GM21423 (cell line): ENCODE measurements at regions not wholly inside any gene's neighbourhood (a gene's known extent, or its start where the extent isn't known, plus 50 kb on each side); places are given as distances from the start of the nearest gene placed in this dataset.
"Not testable (repeated sequence)": the region's sequence is repeated elsewhere in the genome, so short reads cannot be mapped to it uniquely, and the experiment has no call there.

ENCODE experiments used
- ATAC-seq: cut with Tn5 transposase; IDR thresholded peaks from one replicate; pipeline ENCODE4 v1.9.1; 2021; ENCODE audit warnings: mild to moderate bottlenecking, moderate library complexity; ENCODE audit not compliant: unreplicated experiment

- no peak for ATAC-seq
These were observed 84.8 kb upstream of the ZNF217 start for GRCh38 chr20:53678315-53678989.

- no peak for ATAC-seq
These were observed 84.0 kb upstream of the ZNF217 start for GRCh38 chr20:53677447-53678314.

- no peak for ATAC-seq
These were observed 83.3 kb upstream of the ZNF217 start for GRCh38 chr20:53676987-53677386.

DNA sequence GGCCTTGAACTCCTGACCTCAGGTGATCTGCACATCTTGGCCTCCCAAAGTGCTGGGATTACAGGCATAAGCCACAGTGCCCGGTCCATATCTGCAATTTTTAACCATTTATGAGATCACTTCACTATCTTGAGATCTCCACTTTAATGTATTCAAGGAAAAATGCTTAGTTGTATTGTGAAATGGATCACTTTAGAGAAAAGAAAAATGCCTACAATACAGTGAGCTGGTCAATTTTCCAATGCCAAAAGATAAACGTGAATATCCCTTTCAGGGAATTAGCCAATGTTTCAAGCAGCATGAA, 82.8 kb upstream of the ZNF217 start:
- no peak for ATAC-seq

- no peak for ATAC-seq
These were observed 79.0 kb upstream of the ZNF217 start for GRCh38 chr20:53672484-53673129.

- ATAC-seq = no peak
These were observed 77.7 kb upstream of the ZNF217 start for GRCh38 chr20:53671370-53671769.

DNA sequence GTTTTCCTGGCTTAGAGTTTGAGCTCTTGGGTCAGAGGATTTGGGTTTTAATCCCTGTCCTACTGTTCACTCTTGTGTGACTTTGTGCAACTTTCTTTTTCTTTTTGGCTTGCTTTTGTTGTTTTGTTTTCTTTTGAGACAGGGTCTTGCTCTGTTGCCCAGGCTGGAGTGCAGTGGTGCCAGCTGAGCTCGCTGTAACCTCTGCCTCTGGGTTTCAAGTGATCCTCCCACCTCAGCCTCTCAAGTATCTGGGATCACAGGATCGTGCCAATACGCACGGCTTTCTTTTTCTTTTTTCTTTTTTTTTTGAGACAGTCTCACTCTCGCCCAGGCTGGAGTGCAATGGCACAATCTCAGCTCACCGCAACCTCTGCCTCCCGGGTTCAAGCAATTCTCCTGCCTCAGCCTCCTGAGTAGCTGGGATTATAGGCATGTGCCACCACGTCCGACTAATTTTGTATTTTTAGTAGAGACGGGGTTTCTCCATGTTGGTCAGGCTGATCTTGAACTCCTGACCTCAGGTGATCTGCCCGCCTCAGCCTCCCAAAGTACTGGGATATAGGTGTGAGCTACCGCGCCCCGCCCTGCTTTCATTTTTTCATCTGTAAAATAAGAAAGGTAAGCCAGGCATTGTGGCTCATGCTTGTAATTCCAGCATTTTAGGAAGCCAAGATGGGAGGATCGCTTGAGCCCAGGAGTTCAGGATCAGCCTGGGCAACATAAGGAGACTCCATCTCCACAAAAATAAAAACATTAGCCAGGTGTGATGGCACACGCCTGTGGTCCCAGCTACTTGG, 76.1 kb upstream of the ZNF217 start:
- not testable (repeated sequence) for ATAC-seq

GRCh38 chr20:53668992-53669391, 75.4 kb upstream of the ZNF217 start:
- no peak for ATAC-seq

DNA sequence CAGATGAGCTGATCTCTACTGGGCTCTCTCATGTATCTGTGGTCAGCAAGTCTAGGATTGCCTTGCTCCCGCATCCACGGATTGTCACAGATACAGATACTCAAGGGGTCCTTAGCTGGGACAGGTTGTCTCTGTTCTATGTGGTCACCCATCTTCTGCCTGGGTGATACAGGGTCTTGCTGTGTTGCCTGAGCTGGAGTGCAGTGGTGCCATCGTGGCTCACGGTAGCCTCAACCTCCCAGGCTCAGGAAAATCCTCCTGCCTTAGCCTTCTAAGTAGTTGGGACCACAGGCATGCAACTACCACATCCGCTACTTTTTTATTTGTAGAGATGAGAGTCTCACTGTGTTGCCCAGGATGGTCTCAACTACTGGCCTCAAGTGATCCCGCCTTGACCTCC, 72.5 kb upstream of the ZNF217 start:
- no peak for ATAC-seq

GRCh38 chr20:53664121-53664520, 70.5 kb upstream of the ZNF217 start:
- no peak for ATAC-seq

DNA sequence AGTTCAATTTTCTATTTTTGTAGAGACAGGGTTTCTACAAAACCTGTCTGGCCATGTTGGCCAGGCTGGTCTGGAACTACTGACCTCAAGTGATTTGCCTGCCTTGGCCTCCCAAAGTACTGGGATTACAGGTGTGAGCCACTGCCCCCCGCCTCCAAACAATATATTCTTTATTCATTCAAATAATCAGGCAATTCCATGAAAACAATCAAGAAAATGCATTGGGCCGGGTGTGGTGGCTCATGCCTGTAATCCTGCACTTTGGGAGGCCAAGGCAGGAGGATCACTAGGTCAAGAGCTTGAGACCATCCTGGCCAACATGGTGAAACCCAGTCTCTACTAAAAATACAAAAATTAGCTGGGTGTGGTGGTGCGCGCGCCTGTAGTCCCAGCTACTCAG, 69.9 kb upstream of the ZNF217 start:
- not testable (repeated sequence) for ATAC-seq

DNA sequence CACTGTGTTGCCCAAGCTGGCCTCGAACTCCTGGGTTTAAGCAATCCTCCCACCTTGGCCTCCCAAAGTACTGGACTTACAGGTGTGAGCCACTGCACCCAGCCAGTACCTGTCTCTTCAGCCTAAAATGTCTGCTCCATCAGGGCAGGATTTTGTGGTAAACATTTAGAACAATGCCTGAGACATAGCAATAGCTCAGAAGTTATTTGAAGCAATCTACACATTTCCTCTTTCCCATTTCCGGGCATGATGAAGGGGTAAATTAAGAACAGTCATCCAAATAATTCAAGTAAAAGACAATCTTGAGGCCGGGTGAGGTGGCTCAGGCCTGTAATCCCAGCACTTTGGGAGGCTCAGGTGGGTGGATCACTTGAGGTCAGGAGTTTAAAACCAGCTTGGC, 69.0 kb upstream of the ZNF217 start:
- no peak for ATAC-seq

GRCh38 chr20:53660947-53661381, 67.3 kb upstream of the ZNF217 start:
- ATAC-seq = no peak

- no peak for ATAC-seq
These were observed 66.7 kb upstream of the ZNF217 start for GRCh38 chr20:53660078-53660909.

- ATAC-seq = no peak
These were observed 65.3 kb upstream of the ZNF217 start for GRCh38 chr20:53658973-53659372.

DNA sequence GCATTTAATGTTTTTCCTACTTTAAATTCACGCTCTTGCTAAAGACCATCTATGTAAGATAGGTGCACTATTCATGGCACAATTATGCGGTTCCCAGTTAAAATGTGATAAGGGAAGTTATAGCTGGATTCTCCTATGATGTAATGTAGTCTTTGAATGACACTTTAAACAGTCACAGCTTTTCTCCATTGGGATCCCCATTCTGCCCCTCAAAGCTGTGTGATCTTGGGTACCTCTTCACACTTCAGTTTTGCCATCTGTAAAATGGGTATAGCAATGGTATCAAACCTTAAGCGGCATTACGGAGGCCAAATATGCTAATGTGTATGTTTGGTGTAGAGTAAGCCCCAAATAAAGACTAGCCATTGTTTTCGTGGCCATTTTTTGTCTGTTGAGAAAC, 64.7 kb upstream of the ZNF217 start:
- no peak for ATAC-seq

DNA sequence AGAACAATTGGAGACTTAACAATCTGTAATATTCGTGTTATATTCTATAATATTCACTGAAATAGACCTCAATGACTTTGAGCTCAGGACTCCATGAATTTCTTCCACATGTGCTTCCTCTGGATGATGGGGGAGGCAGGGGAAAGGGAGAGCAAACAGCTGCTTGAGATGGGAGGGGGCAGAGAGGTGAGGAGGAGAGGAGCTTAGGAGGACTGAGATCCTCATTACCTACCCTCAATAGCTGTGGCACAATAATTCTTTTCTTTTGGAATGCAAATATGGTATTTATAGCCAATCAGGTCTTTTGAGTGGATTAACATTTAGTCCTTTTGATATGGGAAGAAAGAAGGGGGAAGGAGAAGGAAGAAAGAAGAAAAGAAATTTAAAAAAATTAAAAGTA, 64.1 kb upstream of the ZNF217 start:
- no peak for ATAC-seq

DNA sequence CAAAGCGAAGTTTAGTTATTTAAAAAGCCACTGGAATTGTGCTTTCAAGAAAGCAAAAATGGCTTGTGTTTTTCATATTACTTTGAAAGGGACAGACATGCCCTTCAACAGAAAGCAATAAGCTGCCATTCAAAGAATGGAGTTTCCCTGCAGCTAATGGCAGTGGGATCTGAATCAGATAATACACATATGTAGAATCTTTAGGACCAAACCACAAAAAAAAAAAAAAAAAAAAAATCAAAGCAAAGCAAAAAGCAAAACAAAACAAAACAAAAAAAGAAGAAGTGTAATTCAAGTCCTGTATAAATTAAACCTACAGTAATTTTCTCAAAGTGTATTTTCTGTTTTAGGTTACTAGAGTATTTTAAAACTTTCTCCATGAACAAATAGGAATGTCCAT, 63.6 kb upstream of the ZNF217 start:
- no peak for ATAC-seq

GRCh38 chr20:53656293-53657202, 62.9 kb upstream of the ZNF217 start:
- no peak for ATAC-seq
